K562 (cell line): ENCODE measurements at regions not wholly inside any gene's neighbourhood (a gene's known extent, or its start where the extent isn't known, plus 50 kb on each side); places are given as distances from the start of the nearest gene placed in this dataset.
A peak's percentile ranks its signal among the peaks of the same experiment; 100 is the strongest.

Experiments
- CEBPB ChIP-seq: fragments of 450-650 bp; IDR thresholded peaks from 2 replicates; pipeline ENCODE4 v1.6.1; 2016; ENCODE audit warnings: missing genetic modification characterization, missing compliant biosample characterization
- CUX1 ChIP-seq: fragments of 200-800 bp; sonication (Bioruptor generic); IDR thresholded peaks from 2 replicates; pipeline ENCODE4 v1.6.1; 2016; ENCODE audit warnings: missing genetic modification characterization, missing compliant biosample characterization
- ELK1 ChIP-seq: sonication (generic); formaldehyde crosslinking; IDR thresholded peaks from 2 replicates; pipeline ENCODE4 v1.8.1; 2022; ENCODE audit warnings: missing genetic modification reagents
- HEY1 ChIP-seq: fragments of 250-450 bp; sonication (Bioruptor Pico); IDR thresholded peaks from 2 replicates; pipeline ENCODE4 v1.5.0; 2020; ENCODE audit warnings: mild to moderate bottlenecking, moderate library complexity, borderline replicate concordance
- HIVEP1 ChIP-seq: fragments of 250-450 bp; sonication (Bioruptor Pico); IDR thresholded peaks from 2 replicates; pipeline ENCODE4 v1.4.0; 2020; ENCODE audit warnings: mild to moderate bottlenecking
- HNRNPLL ChIP-seq: fragments of 200-400 bp; formaldehyde crosslinking; IDR thresholded peaks from 2 replicates; pipeline ENCODE4 v1.6.1; 2017; ENCODE audit warnings: low read length, low read depth, mild to moderate bottlenecking; ENCODE audit not compliant: poor library complexity, severe bottlenecking
- KLF10 ChIP-seq: fragments of 250-450 bp; sonication (Bioruptor Pico); IDR thresholded peaks from 2 replicates; pipeline ENCODE4 v1.6.1; 2021; ENCODE audit warnings: matching md5 sums
- NCOR1 ChIP-seq: fragments of 450-650 bp; IDR thresholded peaks from 2 replicates; pipeline ENCODE4 v1.6.1; 2016; ENCODE audit warnings: mild to moderate bottlenecking, moderate library complexity
- POLR2G ChIP-seq: fragments of 200-400 bp; formaldehyde crosslinking; IDR thresholded peaks from 2 replicates; pipeline ENCODE4 v1.6.1; 2017; ENCODE audit warnings: low read depth, mild to moderate bottlenecking, antibody characterized with exemption, low read length, moderate library complexity
- POLR3G ChIP-seq: IDR thresholded peaks from 2 replicates; pipeline ENCODE4 v1.6.1; 2011; ENCODE audit not compliant: insufficient read length, insufficient replicate concordance; ENCODE audit errors: extremely low read depth
- PYGO2 ChIP-seq: fragments of 450-650 bp; IDR thresholded peaks from 2 replicates; pipeline ENCODE4 v1.6.1; 2016; ENCODE audit warnings: mild to moderate bottlenecking, missing genetic modification characterization, moderate library complexity, missing compliant biosample characterization
- RBM25 ChIP-seq: fragments of 200-400 bp; formaldehyde crosslinking; IDR thresholded peaks from 2 replicates; pipeline ENCODE4 v1.6.1; 2018; ENCODE audit warnings: low read length, low read depth, moderate library complexity; ENCODE audit not compliant: severe bottlenecking
- STAT5B ChIP-seq: fragments of 250-450 bp; sonication (Bioruptor Pico); IDR thresholded peaks from 2 replicates; pipeline ENCODE4 v1.8.0; 2021; ENCODE audit warnings: mild to moderate bottlenecking, inconsistent platforms
- SUPT5H ChIP-seq: fragments of 450-650 bp; IDR thresholded peaks from 2 replicates; pipeline ENCODE4 v1.6.1; 2016
- TAF15 ChIP-seq: fragments of 200-400 bp; formaldehyde crosslinking; IDR thresholded peaks from 2 replicates; pipeline ENCODE4 v1.6.1; 2017; ENCODE audit warnings: mild to moderate bottlenecking, low read depth, low read length, moderate library complexity
- TFE3 ChIP-seq: fragments of 450-650 bp; formaldehyde crosslinking; IDR thresholded peaks from 2 replicates; pipeline ENCODE4 v1.4.0; 2020; ENCODE audit warnings: mild to moderate bottlenecking, mixed read lengths
- ZNF140 ChIP-seq: fragments of 250-450 bp; sonication (Bioruptor Pico); IDR thresholded peaks from 2 replicates; pipeline ENCODE4 v1.8.0; 2021; ENCODE audit warnings: moderate library complexity, mild to moderate bottlenecking, inconsistent platforms
- ZNF395 ChIP-seq: fragments of 200-800 bp; sonication (Bioruptor generic); IDR thresholded peaks from 2 replicates; pipeline ENCODE4 v1.6.1; 2017; ENCODE audit warnings: missing genetic modification characterization, missing compliant biosample characterization
- ZNF444 ChIP-seq: fragments of 250-450 bp; sonication (Bioruptor Pico); IDR thresholded peaks from 2 replicates; pipeline ENCODE4 v1.4.0; 2020; ENCODE audit warnings: mild to moderate bottlenecking, moderate library complexity

GRCh38 chr12:124636138-124636978 is 68.9 kb upstream of the NCOR2 start (continued):
- TF ChIP-seq ZNF395 (CRISPR knock-in tag) (peak; percentile 55; the same call in 1 of the 2 replicates), ELK1 (CRISPR knock-in tag) (no peak), TAF15 (no peak), HNRNPLL (no peak), KLF10 (CRISPR knock-in tag) (no peak), HIVEP1 (CRISPR knock-in tag) (no peak), ZNF140 (CRISPR knock-in tag) (no peak), TFE3 (0 out of 2 replicates have a peak, but pooled peaks have one; percentile 8), CUX1 (CRISPR knock-in tag) (no peak), HEY1 (CRISPR knock-in tag) (no peak), PYGO2 (tag) (no peak), POLR3G (no peak), STAT5B (CRISPR knock-in tag) (no peak), ZNF444 (CRISPR knock-in tag) (no peak), SUPT5H (no peak), CEBPB (tag) (no peak), RBM25 (peak; percentile 61), POLR2G (no peak), NCOR1 (peak; percentile 40)
